ENCODE measurements at regions not wholly inside any gene's neighbourhood (a gene's known extent, or its start where the extent isn't known, plus 50 kb on each side); places are given as distances from the start of the nearest gene placed in this dataset.

GRCh38 chr3:67809370-67809935 lies 155.0 kb upstream of the SUCLG2 start:
- no peak for TF ChIP-seq POLR2AphosphoS5 (IDR thresholded peaks at IDR 0.05; ENCODE audit: low read depth, low read length)
- TF ChIP-seq SIN3A (IDR thresholded peaks at IDR 0.05; ENCODE audit: borderline replicate concordance, insufficient read depth, low read length) = no peak
